ENCODE measurements at regions not wholly inside any gene's neighbourhood (a gene's known extent, or its start where the extent isn't known, plus 50 kb on each side); places are given as distances from the start of the nearest gene placed in this dataset.

GRCh38 chr12:9348906-9349518 lies 140.8 kb upstream of the PZP start:
- H3K4me1 ChIP-seq (ENCODE audit: low read depth): no peaks in the 10 kb centered on the region
- TF ChIP-seq, protein P1, sequence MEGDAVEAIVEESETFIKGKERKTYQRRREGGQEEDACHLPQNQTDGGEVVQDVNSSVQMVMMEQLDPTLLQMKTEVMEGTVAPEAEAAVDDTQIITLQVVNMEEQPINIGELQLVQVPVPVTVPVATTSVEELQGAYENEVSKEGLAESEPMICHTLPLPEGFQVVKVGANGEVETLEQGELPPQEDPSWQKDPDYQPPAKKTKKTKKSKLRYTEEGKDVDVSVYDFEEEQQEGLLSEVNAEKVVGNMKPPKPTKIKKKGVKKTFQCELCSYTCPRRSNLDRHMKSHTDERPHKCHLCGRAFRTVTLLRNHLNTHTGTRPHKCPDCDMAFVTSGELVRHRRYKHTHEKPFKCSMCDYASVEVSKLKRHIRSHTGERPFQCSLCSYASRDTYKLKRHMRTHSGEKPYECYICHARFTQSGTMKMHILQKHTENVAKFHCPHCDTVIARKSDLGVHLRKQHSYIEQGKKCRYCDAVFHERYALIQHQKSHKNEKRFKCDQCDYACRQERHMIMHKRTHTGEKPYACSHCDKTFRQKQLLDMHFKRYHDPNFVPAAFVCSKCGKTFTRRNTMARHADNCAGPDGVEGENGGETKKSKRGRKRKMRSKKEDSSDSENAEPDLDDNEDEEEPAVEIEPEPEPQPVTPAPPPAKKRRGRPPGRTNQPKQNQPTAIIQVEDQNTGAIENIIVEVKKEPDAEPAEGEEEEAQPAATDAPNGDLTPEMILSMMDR (IDR thresholded peaks at IDR 0.05; ENCODE audit: low read depth, low read length): no peak
- H3K27me3 ChIP-seq: no peaks in the 10 kb centered on the region
- H3K36me3 ChIP-seq: no peaks in the 10 kb centered on the region
- H3K4me3 ChIP-seq: no peak overlapping the region
- no peaks in the 10 kb centered on the region for H3K9me3 ChIP-seq (ENCODE audit: low read depth)
- no peak overlapping the region for H3K27ac ChIP-seq
- no peak for DNase-seq (ENCODE audit: low read depth in 1 of 2, low spot score in 1 of 2)

DNA sequence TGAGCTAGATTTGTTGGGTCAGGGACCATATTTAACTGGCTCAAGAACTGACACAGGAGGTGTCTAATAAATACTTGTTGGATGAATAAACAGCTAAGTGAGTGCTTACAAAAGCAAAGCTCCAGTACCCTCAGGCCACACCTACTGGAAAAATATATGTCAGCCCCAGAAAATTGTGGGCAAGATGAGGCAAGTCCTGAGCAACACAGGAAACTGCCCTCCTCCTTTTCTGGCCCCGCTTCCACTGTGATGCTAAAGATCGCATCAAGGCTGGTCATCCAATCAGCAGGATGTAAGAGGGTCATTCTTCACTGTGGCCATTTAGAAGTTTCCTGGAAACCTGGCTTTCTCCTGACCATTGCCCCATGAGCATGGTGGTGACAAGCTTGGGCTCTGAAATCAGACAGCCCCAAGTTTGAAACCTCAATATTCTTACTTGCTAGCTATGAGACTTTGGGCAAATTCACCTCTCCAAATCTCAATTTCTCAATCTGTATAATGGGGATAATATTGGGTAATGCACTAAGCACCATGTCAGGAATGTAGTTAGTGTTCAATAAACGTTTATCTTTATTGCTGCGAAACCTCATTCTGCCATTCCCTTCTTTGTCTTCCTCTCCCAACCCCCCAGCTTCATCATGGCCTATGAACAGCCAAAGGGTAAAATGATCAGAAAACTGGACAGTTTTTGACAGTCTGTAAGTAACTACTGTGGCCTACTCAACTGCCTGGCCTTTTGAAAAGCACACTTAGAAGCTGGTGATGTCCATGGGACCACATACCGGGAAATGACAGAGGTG lies 139.3 kb upstream of the PZP start:
- Histone ChIP-seq H3K9me3 (ENCODE audit: low read depth) (no peaks in the 10 kb centered on the region), H3K4me3 (no peak overlapping the region), H3K27ac (no peak overlapping the region), H3K27me3 (no peaks in the 10 kb centered on the region), H3K36me3 (no peaks in the 10 kb centered on the region), H3K4me1 (ENCODE audit: low read depth) (no peaks in the 10 kb centered on the region)
- TF ChIP-seq, protein P1 (IDR thresholded peaks at IDR 0.05; ENCODE audit: low read depth, low read length): no peak
- peak in 1 of 2 donors; percentile 72 for DNase-seq (ENCODE audit: low read depth in 1 of 2, low spot score in 1 of 2)

- TF ChIP-seq, protein P1 (IDR thresholded peaks at IDR 0.05; ENCODE audit: low read depth, low read length): no peak
- H3K4me3 ChIP-seq: no peak overlapping the region
- no peaks in the 10 kb centered on the region for H3K9me3 ChIP-seq (ENCODE audit: low read depth)
- no peaks in the 10 kb centered on the region for H3K27me3 ChIP-seq
- H3K4me1 ChIP-seq (ENCODE audit: low read depth): no peaks in the 10 kb centered on the region
- H3K27ac ChIP-seq: no peak overlapping the region
- no peak for DNase-seq (ENCODE audit: low read depth in 1 of 2, low spot score in 1 of 2)
- no peaks in the 10 kb centered on the region for H3K36me3 ChIP-seq
Measured at GRCh38 chr12:9346866-9347327, 138.7 kb upstream of the PZP start.

GRCh38 chr12:9345171-9345570 lies 137.0 kb upstream of the PZP start:
- TF ChIP-seq, protein P1 (IDR thresholded peaks at IDR 0.05; ENCODE audit: low read depth, low read length): no peak
- H3K27ac ChIP-seq: no peak overlapping the region
- H3K4me1 ChIP-seq (ENCODE audit: low read depth): no peaks in the 10 kb centered on the region
- DNase-seq (ENCODE audit: low read depth in 1 of 2, low spot score in 1 of 2): no peak
- H3K4me3 ChIP-seq: no peak overlapping the region
- no peaks in the 10 kb centered on the region for H3K27me3 ChIP-seq
- H3K36me3 ChIP-seq: no peaks in the 10 kb centered on the region
- H3K9me3 ChIP-seq (ENCODE audit: low read depth): no peaks in the 10 kb centered on the region

DNA sequence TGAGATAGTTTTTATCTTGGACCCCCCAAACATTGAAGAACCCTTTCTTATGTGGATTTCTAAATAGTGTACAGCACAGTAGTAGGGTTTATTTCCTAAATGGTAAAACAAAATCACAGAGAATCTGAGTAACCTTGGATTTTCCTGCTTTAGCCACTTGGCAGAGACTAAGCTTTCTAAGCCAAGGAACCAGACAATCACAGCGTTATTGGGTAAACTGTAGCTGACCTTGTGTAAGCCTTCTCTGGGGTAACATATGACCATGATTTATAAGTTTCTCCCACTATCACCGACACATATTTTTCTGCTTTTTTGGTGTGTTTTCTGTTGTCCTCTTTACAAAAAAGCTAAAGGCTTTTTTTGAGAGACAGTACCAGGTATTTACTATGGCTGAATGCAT lies 136.3 kb upstream of the PZP start:
- no peaks in the 10 kb centered on the region for H3K27me3 ChIP-seq
- no peak overlapping the region for H3K27ac ChIP-seq
- no peak overlapping the region for H3K4me3 ChIP-seq
- TF ChIP-seq, protein P1 (IDR thresholded peaks at IDR 0.05; ENCODE audit: low read depth, low read length): no peak
- H3K36me3 ChIP-seq: no peaks in the 10 kb centered on the region
- no peaks in the 10 kb centered on the region for H3K9me3 ChIP-seq (ENCODE audit: low read depth)
- no peaks in the 10 kb centered on the region for H3K4me1 ChIP-seq (ENCODE audit: low read depth)
- peak in 1 of 2 donors; percentile 62 for DNase-seq (ENCODE audit: low read depth in 1 of 2, low spot score in 1 of 2)

All from cardiac muscle cell (in vitro differentiated cells and primary cell).